ENCODE measurements at regions not wholly inside any gene's neighbourhood (a gene's known extent, or its start where the extent isn't known, plus 50 kb on each side); places are given as distances from the start of the nearest gene placed in this dataset.

DNA sequence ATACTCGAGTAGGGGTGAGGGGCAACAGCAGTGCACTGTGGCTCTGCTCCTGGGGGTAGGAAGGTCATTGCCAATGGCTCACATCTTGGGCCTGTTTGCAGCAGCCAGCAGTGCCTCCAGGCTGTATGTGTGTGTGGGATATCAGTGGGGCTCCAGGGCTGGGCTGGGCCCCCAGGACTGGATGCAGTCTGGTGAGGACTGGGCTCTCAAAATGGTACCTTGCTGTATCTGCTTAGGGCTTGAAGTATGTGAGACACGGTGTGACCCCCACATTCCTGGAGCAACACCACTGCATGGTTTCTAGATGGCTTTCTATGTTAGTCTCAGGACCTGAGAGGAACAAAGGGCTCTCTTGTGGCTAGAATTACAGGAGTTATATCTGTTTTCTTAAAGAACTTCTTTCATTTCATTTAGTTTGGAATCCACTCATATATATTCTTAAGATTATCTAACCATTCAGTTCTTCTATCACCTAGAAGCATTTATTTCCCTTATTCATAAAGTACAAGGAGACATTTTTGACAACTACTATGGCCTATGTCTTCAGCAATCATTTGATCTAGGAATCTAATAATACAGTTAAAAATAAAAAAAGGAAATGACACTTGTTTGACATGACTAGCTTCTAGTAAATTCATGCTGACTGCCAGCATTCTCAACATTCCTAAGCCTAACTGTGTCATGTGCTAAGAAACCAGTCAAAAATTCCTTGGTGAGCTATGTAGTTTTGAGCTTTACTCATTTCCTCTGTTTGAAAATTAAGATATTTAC lies 443.2 kb upstream of the SEMA3A start:
- TF ChIP-seq, protein P1, sequence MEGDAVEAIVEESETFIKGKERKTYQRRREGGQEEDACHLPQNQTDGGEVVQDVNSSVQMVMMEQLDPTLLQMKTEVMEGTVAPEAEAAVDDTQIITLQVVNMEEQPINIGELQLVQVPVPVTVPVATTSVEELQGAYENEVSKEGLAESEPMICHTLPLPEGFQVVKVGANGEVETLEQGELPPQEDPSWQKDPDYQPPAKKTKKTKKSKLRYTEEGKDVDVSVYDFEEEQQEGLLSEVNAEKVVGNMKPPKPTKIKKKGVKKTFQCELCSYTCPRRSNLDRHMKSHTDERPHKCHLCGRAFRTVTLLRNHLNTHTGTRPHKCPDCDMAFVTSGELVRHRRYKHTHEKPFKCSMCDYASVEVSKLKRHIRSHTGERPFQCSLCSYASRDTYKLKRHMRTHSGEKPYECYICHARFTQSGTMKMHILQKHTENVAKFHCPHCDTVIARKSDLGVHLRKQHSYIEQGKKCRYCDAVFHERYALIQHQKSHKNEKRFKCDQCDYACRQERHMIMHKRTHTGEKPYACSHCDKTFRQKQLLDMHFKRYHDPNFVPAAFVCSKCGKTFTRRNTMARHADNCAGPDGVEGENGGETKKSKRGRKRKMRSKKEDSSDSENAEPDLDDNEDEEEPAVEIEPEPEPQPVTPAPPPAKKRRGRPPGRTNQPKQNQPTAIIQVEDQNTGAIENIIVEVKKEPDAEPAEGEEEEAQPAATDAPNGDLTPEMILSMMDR (IDR thresholded peaks at IDR 0.05; ENCODE audit: borderline replicate concordance, extremely low read depth, low read length, poor library complexity, severe bottlenecking): no peak
- no peak for TF ChIP-seq EZH2 (IDR thresholded peaks at IDR 0.05; ENCODE audit: borderline replicate concordance, low read depth, low read length, severe bottlenecking)

Measured in DND-41 (cell line).